ENCODE measurements at regions not wholly inside any gene's neighbourhood (a gene's known extent, or its start where the extent isn't known, plus 50 kb on each side); places are given as distances from the start of the nearest gene placed in this dataset.

DNA sequence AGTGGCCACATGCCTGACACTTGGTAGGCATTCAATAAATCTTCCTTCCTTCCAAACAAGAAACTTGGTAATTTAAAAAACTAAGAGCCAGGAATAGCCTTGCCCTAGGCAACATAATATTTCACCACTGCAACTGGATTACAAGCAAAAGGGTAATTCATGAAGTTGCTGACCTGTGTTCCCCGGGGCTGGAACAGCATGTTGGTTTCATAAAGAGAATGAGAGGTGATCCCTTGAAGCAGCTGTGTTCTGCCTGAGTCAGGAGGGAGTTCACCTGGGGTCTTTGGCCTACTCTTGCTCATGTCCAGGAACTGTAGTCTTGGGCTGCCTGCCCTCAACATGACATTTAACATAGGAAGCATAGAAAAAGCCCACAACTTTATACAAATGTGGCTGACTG is 329.0 kb upstream of the DAB1 start:
- WGBS, 2 donors, result 64 to 73% methylated on average over 1 of the region's 1 CpG
- intact Hi-C loops (cut with DNase I), result no loop called here
- no peak for DNase-seq
- no peaks in the 10 kb centered on the region for H3K36me3 ChIP-seq (replicated peaks in 1 of 2; ENCODE audit: insufficient read depth in 1 of 2, low read depth in 2 of 2)
- H3K9me3 ChIP-seq, result no peaks in the 10 kb centered on the region
- H3K4me1 ChIP-seq, result no peaks in the 10 kb centered on the region
- no peak for TF ChIP-seq POLR2A (IDR thresholded peaks at IDR 0.05)
- no peak overlapping the region for H3K27ac ChIP-seq
- no peak for ATAC-seq
- H3K4me3 ChIP-seq, result no peak overlapping the region
- no peaks in the 10 kb centered on the region for H3K27me3 ChIP-seq

DNA sequence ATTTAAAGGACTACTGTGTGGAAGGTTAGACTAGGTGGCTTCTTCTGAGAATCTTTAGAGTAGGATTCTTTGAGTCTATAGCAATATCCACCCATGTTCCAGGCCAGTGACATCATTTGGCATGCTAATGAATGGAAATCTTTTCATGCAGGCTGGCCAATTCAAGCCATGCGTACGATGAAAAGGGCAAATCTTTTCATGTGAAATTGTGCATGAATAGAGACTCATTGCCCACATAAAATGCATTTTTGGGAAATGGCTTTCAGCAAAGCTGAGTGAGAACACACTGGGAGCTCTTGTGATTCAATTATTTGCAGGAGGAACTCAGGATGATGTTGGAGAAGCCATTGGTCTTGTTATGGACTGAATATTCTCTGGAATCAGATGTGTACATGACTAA is 324.9 kb upstream of the DAB1 start:
- ATAC-seq, result no peak
- Histone ChIP-seq H3K4me1 (no peaks in the 10 kb centered on the region), H3K27ac (no peak overlapping the region), H3K27me3 (no peaks in the 10 kb centered on the region), H3K9me3 (no peaks in the 10 kb centered on the region), H3K36me3 (replicated peaks in 1 of 2; ENCODE audit: insufficient read depth in 1 of 2, low read depth in 2 of 2) (no peaks in the 10 kb centered on the region), H3K4me3 (no peak overlapping the region)
- TF ChIP-seq, protein P1, sequence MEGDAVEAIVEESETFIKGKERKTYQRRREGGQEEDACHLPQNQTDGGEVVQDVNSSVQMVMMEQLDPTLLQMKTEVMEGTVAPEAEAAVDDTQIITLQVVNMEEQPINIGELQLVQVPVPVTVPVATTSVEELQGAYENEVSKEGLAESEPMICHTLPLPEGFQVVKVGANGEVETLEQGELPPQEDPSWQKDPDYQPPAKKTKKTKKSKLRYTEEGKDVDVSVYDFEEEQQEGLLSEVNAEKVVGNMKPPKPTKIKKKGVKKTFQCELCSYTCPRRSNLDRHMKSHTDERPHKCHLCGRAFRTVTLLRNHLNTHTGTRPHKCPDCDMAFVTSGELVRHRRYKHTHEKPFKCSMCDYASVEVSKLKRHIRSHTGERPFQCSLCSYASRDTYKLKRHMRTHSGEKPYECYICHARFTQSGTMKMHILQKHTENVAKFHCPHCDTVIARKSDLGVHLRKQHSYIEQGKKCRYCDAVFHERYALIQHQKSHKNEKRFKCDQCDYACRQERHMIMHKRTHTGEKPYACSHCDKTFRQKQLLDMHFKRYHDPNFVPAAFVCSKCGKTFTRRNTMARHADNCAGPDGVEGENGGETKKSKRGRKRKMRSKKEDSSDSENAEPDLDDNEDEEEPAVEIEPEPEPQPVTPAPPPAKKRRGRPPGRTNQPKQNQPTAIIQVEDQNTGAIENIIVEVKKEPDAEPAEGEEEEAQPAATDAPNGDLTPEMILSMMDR (IDR thresholded peaks at IDR 0.05), result no peak
- TF ChIP-seq POLR2A (IDR thresholded peaks at IDR 0.05), result no peak
- 87 to 91% methylated on average over 2 of the region's 2 CpGs for WGBS, 2 donors
- intact Hi-C loops (cut with DNase I), result no loop called here
- DNase-seq, result no peak

GRCh38 chr1:57747818-57748217 is 324.0 kb upstream of the DAB1 start:
- TF ChIP-seq, protein P1 (IDR thresholded peaks at IDR 0.05), result no peak
- TF ChIP-seq POLR2A (IDR thresholded peaks at IDR 0.05), result no peak
- no peak for ATAC-seq

GRCh38 chr1:57741521-57741920 is 317.7 kb upstream of the DAB1 start:
- no peak for TF ChIP-seq POLR2A (IDR thresholded peaks at IDR 0.05)
- TF ChIP-seq, protein P1 (IDR thresholded peaks at IDR 0.05), result no peak
- Histone ChIP-seq H3K4me3 (no peak overlapping the region), H3K36me3 (replicated peaks in 1 of 2; ENCODE audit: insufficient read depth in 1 of 2, low read depth in 2 of 2) (no peaks in the 10 kb centered on the region), H3K27me3 (no peaks in the 10 kb centered on the region), H3K4me1 (no peaks in the 10 kb centered on the region), H3K9me3 (no peaks in the 10 kb centered on the region), H3K27ac (no peak overlapping the region)
- DNase-seq (no peak), ATAC-seq (no peak)
- WGBS, 2 donors, result 60 to 64% methylated on average over 4 of the region's 4 CpGs
- intact Hi-C loops (cut with DNase I), result no loop called here

More at GRCh38 chr1:57747818-57748217, 324.0 kb upstream of the DAB1 start:
- no peak for DNase-seq
- Histone ChIP-seq H3K27me3 (no peaks in the 10 kb centered on the region), H3K4me1 (no peaks in the 10 kb centered on the region), H3K36me3 (replicated peaks in 1 of 2; ENCODE audit: insufficient read depth in 1 of 2, low read depth in 2 of 2) (no peaks in the 10 kb centered on the region), H3K9me3 (no peaks in the 10 kb centered on the region), H3K4me3 (no peak overlapping the region), H3K27ac (no peak overlapping the region)
- 78 to 85% methylated on average over 1 of the region's 1 CpG for WGBS, 2 donors
- intact Hi-C loops (cut with DNase I), result no loop called here

DNA sequence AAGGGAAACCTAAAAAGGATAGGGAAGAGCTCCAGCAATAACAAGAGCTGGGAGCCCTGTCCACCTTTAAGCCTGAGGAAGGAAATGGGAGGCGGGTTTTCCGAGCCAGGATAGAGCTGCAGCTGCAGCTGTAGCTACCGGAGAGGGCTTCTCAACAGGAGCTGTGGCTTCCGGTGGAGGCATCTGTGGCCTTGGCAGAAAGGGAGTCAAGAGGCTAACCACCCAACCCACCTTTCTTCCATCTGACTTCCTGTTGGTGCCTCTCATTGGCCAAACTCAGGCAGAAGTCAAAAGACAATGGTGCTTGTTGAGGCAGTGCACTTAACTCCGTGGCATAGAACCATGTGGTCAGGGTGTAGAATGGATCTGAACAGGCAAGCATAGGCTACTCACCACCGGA is 313.1 kb upstream of the DAB1 start:
- WGBS, 2 donors, result 55 to 66% methylated on average over 4 to 6 of the region's 6 CpGs
- H3K27ac ChIP-seq, result no peak overlapping the region
- TF ChIP-seq POLR2A (IDR thresholded peaks at IDR 0.05), result no peak
- TF ChIP-seq, protein P1 (IDR thresholded peaks at IDR 0.05), result no peak
- no peaks in the 10 kb centered on the region for H3K27me3 ChIP-seq
- intact Hi-C loops (cut with DNase I), result no loop called here
- no peaks in the 10 kb centered on the region for H3K9me3 ChIP-seq
- DNase-seq, result no peak
- no peaks in the 10 kb centered on the region for H3K4me1 ChIP-seq
- no peak for ATAC-seq
- no peaks in the 10 kb centered on the region for H3K36me3 ChIP-seq (replicated peaks in 1 of 2; ENCODE audit: insufficient read depth in 1 of 2, low read depth in 2 of 2)
- no peak overlapping the region for H3K4me3 ChIP-seq

Measured in body of pancreas (tissue), 4 donors.